Motor neuron (in vitro differentiated cells): ENCODE measurements at regions not wholly inside any gene's neighbourhood (a gene's known extent, or its start where the extent isn't known, plus 50 kb on each side); places are given as distances from the start of the nearest gene placed in this dataset.
A peak's percentile ranks its signal among the peaks of the same experiment; 100 is the strongest.

Experiments
- ATAC-seq, 8 experiments: fragments of 200-7000 bp; cut with Tn5 transposase; replicated peaks in 6 of 8; 2 replicates each; pipeline ENCODE4 v1.8.0; 2021; ENCODE audit warnings: mild to moderate bottlenecking in 8 of 8, moderate library complexity in 8 of 8
- H3K27ac ChIP-seq, 2 donors: fragments of 250-450 bp; sonication (Bioruptor Pico); 2 replicates each; pipeline ENCODE4 v1.9.0; 2021; ENCODE audit warnings: antibody characterized with exemption in 2 of 2, mild to moderate bottlenecking in 2 of 2, moderate library complexity in 1 of 2
- H3K4me1 ChIP-seq, 2 donors: fragments of 250-450 bp; sonication (Bioruptor Pico); replicated peaks in 1 of 2; 2 replicates each; pipeline ENCODE4 v1.6.1; 2021; ENCODE audit warnings: antibody characterized with exemption in 2 of 2, mild to moderate bottlenecking in 2 of 2, moderate library complexity in 1 of 2
- H3K4me3 ChIP-seq, 5 donors: fragments of 250-450 bp; sonication (Bioruptor Pico); 2 replicates each; pipeline ENCODE4 v1.9.0; 2021; ENCODE audit warnings: antibody characterized with exemption in 5 of 5, mild to moderate bottlenecking in 5 of 5, moderate library complexity in 4 of 5
- WGBS, 10 experiments: fragments of 450-650 bp; shearing (Covaris generic); methylation state at CpG; one replicate each; pipeline ENCODE4 v1.0.0; 2022; 5-methylcytosine and 5-hydroxymethylcytosine counted together
- in situ Hi-C, 9 experiments: fragments of 400-800 bp; cut with MboI; loops; one replicate each; pipeline ENCODE4 v1.15.0; 2021; ENCODE audit warnings: low sequenced_read_pairs in 9 of 9, low pct_unique_long_range_greater_than_20kb in 2 of 9; ENCODE audit not compliant: unreplicated experiment in 9 of 9

GRCh38 chr6:156725712-156726111 lies 51.5 kb upstream of the ARID1B start:
- Histone ChIP-seq H3K4me1 (no peaks in the 10 kb centered on the region), H3K4me3 (no peak overlapping the region), H3K27ac (no peak overlapping the region)
- in situ Hi-C loops, result no loop called here
- no peak for ATAC-seq

- no peak overlapping the region for H3K27ac ChIP-seq
- no peaks in the 10 kb centered on the region for H3K4me1 ChIP-seq
- in situ Hi-C loops, result no loop called here
- 51 to 82% (median 61%) methylated on average over 5 to 14 of the region's 17 CpGs for WGBS, 10 experiments
- peak in 1 of 8 experiments; percentile 9 for ATAC-seq
- H3K4me3 ChIP-seq, result no peak overlapping the region
These were observed 56.2 kb upstream of the ARID1B start for GRCh38 chr6:156720691-156721685.

GRCh38 chr6:156719720-156720563 lies 57.2 kb upstream of the ARID1B start:
- peak in 3 of 8 experiments; percentile 93 to 98 (median 98) for ATAC-seq
- in situ Hi-C loops, result no loop called here
- H3K27ac ChIP-seq, result no peak overlapping the region
- whole genome bisulfite sequencing, 10 experiments, result 17 to 100% (median 92%) methylated on average over 1 to 19 of the region's 50 CpGs; no CpG with 5 or more reads in 1 of the 10 experiments
- no peak overlapping the region for H3K4me3 ChIP-seq
- no peaks in the 10 kb centered on the region for H3K4me1 ChIP-seq

DNA sequence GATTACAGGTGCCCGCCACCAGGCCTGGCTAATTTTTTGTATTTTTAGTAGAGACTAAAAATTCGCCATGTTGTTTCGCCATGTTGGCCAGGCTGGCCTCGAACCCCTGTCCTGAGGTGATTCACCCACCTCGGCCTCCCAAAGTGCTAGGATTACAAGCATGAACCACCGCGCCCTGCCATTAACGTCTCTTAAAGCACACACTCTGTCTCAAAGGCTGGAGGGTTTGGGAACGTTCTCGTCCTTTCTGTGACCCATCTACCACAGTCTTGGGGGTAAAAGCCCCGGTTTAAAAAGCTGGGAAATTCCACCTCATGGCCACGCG lies 57.8 kb upstream of the ARID1B start:
- H3K4me3 ChIP-seq, result no peak overlapping the region

GRCh38 chr6:156718647-156719394 lies 58.4 kb upstream of the ARID1B start:
- peak in 6 of 8 experiments; percentile 6 to 92 (median 84) for ATAC-seq
- in situ Hi-C loops, result no loop called here
- 73 to 97% (median 85%) methylated on average over 5 to 16 of the region's 18 CpGs; no CpG with 5 or more reads in 1 of the 10 experiments for WGBS, 10 experiments
- H3K27ac ChIP-seq, result no peak overlapping the region
- no peaks in the 10 kb centered on the region for H3K4me1 ChIP-seq
- H3K4me3 ChIP-seq, result no peak overlapping the region

More for the DNA sequence above, 57.8 kb upstream of the ARID1B start:
- 78 to 100% (median 90%) methylated on average over 3 to 6 of the region's 13 CpGs; no CpG with 5 or more reads in 6 of the 10 experiments for WGBS, 10 experiments
- Histone ChIP-seq H3K4me1 (no peaks in the 10 kb centered on the region), H3K27ac (no peak overlapping the region)
- in situ Hi-C loops, result no loop called here
- ATAC-seq, result no peak

- Histone ChIP-seq H3K27ac (no peak overlapping the region), H3K4me1 (no peaks in the 10 kb centered on the region), H3K4me3 (no peak overlapping the region)
- no peak for ATAC-seq
- 80 to 100% (median 93%) methylated on average over 1 to 5 of the region's 5 CpGs; no CpG with 5 or more reads in 1 of the 10 experiments for WGBS, 10 experiments
- in situ Hi-C loops, result no loop called here
These were observed 59.6 kb upstream of the ARID1B start for GRCh38 chr6:156717542-156717941.

GRCh38 chr6:156715839-156716238 lies 61.3 kb upstream of the ARID1B start:
- ATAC-seq, result no peak
- no peaks in the 10 kb centered on the region for H3K4me1 ChIP-seq
- H3K4me3 ChIP-seq, result no peak overlapping the region
- 36 to 100% (median 65%) methylated on average over 1 to 5 of the region's 5 CpGs; no CpG with 5 or more reads in 1 of the 10 experiments for WGBS, 10 experiments
- no peak overlapping the region for H3K27ac ChIP-seq
- in situ Hi-C loops, result no loop called here

DNA sequence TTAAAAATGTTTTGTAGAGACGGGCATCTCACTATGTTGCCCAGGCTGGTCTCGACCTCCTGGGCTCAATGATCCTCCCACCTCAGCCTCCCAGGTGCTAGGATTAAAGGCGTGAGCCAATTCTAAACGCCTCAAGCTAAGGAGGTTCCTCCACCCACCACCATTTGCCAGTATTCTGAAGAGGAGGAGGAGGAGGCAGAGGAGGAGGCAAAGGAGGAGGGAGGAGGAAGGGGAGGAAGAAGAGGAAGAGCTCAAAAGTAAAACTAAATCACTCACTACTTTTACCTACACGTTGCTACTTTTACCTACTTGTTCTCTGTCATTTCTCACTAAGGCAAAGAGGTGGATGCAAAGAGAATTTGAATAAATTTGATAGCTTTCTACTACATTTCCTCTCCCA lies 63.6 kb upstream of the ARID1B start:
- no peak overlapping the region for H3K4me3 ChIP-seq
- in situ Hi-C loops, result no loop called here
- H3K4me1 ChIP-seq, result no peaks in the 10 kb centered on the region
- no peak for ATAC-seq
- WGBS, 10 experiments, result 30 to 94% (median 75%) methylated on average over 1 to 5 of the region's 5 CpGs; no CpG with 5 or more reads in 3 of the 10 experiments
- no peak overlapping the region for H3K27ac ChIP-seq

DNA sequence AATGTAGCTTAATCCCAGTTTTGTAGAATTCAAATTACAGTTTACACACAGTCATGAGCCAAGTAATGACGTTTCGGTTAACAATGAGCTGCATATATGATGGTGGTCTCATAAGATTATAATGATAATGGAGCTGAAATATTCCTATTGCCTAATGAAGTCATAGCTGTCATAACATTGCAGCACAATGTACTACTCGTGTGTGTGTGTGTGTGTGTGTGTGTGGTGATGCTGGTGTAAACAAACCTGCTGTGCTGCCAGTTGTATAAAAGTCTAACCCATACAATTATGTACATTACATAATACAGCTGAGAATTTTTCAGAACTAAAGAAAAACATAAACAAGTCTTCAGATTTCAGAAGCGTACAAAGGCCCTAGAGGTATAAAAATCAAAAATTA lies 66.7 kb upstream of the ARID1B start:
- H3K4me3 ChIP-seq, result no peak overlapping the region
- ATAC-seq, result no peak

DNA sequence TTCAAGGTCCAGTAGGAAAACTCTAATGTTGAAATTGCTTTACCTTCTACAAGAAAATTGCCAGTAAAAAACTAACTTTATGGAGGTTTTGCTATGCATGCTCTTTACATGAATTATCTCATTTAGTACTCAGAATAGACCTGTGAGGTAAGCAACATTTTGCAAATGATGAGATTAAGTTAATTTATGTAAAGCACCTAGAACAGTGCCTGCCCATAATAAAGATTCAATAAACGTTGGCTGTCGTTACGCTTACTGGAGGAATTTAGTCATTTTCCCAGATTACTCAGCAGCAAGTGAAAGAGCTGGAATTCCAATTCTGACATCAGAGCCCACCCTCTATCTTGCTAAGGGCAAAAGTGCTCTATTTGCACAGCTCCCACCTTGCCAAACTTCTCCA lies 69.4 kb upstream of the ARID1B start:
- in situ Hi-C loops, result no loop called here
- Histone ChIP-seq H3K4me1 (no peaks in the 10 kb centered on the region), H3K4me3 (no peak overlapping the region), H3K27ac (no peak overlapping the region)
- ATAC-seq, result peak in 3 of 8 experiments; percentile 89 to 97 (median 95)
- 0 to 92% (median 74%) methylated on average over 1 to 3 of the region's 3 CpGs; no CpG with 5 or more reads in 3 of the 10 experiments for WGBS, 10 experiments

More for the DNA sequence above, 66.7 kb upstream of the ARID1B start:
- Histone ChIP-seq H3K27ac (no peak overlapping the region), H3K4me1 (no peaks in the 10 kb centered on the region)
- WGBS, 10 experiments, result 52 to 100% (median 77%) methylated on average over 2 to 4 of the region's 4 CpGs; no CpG with 5 or more reads in 1 of the 10 experiments
- in situ Hi-C loops, result no loop called here

DNA sequence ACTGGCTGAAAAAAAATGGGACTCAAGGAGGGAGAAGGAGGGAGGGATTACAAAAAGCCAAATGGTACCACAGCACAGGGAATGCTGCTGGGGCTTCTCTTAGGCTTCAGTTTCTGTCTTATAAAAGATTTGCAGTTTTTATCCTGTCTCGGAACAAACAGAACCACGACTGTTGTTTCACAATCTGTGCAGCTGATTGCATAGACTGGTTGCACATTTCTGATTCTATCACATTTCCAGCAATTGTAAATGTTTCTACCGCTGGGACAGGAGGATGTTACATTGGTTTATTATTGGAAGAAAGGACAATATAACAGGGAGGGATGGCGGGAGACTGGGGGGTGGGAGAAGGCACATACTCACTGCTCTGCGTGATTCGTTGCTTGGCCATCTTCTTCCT lies 73.5 kb upstream of the ARID1B start:
- 17 to 96% (median 80%) methylated on average over 1 to 5 of the region's 6 CpGs; no CpG with 5 or more reads in 1 of the 10 experiments for WGBS, 10 experiments
- H3K27ac ChIP-seq, result no peak overlapping the region
- no peak for ATAC-seq
- in situ Hi-C loops, result no loop called here
- no peak overlapping the region for H3K4me3 ChIP-seq
- H3K4me1 ChIP-seq, result peaks cover 0 to 5% of the 10 kb centered on the region in 2 donors

- H3K4me3 ChIP-seq, result no peak overlapping the region
- no peak for ATAC-seq
- no peak overlapping the region for H3K27ac ChIP-seq
- in situ Hi-C loops, result no loop called here
- 40 to 70% (median 60%) methylated on average over 2 to 4 of the region's 4 CpGs; no CpG with 5 or more reads in 3 of the 10 experiments for WGBS, 10 experiments
- peaks cover 0 to 5% of the 10 kb centered on the region in 2 donors for H3K4me1 ChIP-seq
These were observed 75.2 kb upstream of the ARID1B start for GRCh38 chr6:156701966-156702365.
